GM19328 (cell line): ENCODE measurements at regions not wholly inside any gene's neighbourhood (a gene's known extent, or its start where the extent isn't known, plus 50 kb on each side); places are given as distances from the start of the nearest gene placed in this dataset.

Experiments
- ATAC-seq: cut with Tn5 transposase; IDR thresholded peaks from one replicate; pipeline ENCODE4 v1.9.1; 2021; ENCODE audit warnings: mild to moderate bottlenecking, moderate library complexity; ENCODE audit not compliant: unreplicated experiment

DNA sequence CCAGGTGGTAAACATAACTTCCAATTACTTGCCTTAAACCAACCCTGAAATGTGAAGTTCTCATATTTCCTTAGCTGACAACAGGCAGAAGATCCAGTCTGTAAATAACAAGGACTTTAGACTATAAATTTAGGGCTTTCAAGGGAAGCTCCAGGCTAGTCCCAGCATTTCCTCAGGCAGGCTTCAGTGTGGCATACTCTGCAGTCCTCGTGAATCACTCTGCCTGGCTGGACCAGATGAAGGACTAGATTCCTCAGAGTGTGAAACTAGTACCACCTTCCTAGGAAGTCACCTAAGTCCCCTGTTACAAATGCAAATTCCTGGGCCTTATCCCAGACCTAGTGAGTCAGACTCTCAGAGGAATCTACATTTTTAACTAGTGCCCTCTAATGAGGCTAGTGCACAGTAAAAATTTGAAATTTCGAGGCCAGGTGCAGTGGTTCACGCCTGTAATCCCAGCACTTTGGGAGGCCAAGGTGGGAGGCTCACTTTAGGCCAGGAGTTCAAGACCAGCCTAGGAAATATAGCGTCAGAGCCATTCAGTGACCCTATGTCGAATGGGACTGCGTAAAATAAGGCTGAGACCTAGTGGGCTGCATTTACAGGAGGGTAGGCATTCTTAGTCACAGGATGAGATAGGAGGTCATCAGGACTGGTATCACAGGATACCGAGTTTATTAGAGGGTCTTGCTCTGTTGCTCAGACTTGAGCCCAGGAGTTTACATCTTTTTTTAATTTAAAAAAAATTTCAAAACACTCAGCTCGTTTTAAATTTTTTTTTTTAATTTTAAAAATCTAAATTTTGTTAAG, 279.6 kb upstream of the JARID2 start:
- no peak for ATAC-seq

GRCh38 chr6:14966906-14967711, 278.8 kb upstream of the JARID2 start:
- no peak for ATAC-seq

DNA sequence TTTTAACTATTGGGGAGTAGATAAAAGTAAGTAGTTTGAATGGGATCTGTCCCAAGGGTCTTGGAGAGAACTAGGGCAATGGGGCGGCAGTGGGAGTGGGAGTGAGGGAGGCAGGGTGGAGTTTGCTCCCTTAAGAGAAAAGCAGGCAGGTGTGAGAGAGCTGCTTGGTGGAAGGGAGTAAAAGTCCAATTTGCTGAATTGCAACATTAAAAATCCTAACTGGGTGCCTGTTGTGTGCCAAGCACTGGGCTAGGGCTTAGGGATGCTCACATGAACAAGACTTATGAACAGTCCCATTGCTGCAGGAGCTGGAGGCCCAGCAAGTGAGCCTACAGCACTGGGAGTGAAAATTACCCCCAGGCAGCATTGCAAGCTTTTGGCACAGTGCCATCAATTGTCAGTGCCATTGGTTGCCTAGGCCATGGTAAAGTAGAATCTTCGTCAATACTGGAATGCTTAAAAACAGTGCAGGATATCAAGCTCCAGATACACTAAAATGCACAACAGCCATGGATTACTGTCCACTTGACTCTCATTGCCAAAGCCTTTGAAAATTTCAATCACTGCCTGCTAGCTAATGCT, 277.7 kb upstream of the JARID2 start:
- no peak for ATAC-seq

GRCh38 chr6:14969126-14969525, 276.7 kb upstream of the JARID2 start:
- no peak for ATAC-seq

- ATAC-seq, result no peak
Measured at GRCh38 chr6:14972379-14973067, 273.3 kb upstream of the JARID2 start.

DNA sequence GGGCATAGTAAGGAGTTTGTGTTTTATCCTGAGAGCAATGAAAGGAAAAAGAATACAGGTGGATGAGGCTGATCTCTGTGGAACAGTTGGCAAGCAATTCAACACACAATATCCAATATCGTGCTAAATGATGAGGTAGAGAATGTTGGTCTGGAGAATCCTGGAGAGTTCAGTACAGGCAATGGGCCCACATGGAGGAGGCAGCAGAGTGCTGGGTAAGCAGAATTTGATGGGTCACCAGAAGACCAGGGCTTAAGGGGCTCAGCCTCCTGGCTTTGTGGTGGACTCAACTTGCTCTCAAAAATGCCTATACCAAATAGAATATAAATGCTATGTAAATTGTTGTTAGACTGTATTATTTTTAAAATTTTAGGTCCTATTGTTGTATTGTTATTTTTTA, 271.5 kb upstream of the JARID2 start:
- ATAC-seq, result no peak

DNA sequence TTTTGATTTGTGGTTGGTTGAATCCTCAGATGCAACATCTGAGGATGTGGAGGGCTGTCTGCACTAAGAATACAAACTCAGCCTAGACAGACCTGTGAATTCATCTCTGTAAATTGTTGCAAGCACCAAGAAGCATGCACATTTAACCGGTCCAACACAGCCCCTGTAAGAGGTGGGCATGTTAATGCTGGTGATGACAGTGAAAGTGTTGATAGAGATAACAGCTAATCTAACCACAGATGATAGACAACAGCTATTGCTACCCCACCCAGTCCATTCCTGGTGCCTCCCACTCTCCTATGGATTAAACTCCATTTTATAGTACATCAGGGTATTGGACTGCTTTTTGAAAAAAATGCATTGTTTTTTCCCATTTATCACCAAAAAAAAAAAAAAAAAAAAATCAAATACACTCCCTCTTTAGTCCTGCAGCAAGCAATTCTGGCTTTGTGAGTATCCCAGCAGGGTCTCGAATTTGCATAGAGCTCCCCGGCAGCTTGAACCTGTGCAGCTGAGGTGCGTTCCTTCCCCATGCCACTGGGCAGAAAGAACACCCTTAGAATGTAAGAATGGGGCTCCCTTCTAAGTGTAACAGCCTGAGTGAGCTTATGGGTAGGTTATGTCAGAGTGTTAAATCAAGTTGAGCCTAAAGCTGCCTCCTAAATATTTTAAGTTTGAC, 270.9 kb upstream of the JARID2 start:
- ATAC-seq, result no peak

DNA sequence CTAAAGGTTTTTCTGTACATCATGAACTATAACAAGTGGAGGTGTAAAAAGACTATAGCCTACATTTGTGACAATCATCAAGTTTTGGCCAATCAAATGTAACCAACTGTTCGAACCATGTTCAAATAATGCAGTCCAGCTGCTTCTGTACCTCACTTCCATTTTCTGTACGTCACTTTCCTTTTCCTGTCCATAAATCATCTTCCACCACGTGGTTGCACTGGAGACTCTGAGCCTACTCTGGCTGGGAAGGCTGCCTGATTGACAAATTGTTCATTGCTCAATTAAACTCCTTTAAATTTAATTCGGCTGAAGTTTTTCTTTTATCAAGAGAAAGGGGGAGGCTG, 270.4 kb upstream of the JARID2 start:
- no peak for ATAC-seq

- no peak for ATAC-seq
Measured at GRCh38 chr6:14977747-14978382, 268.0 kb upstream of the JARID2 start.

DNA sequence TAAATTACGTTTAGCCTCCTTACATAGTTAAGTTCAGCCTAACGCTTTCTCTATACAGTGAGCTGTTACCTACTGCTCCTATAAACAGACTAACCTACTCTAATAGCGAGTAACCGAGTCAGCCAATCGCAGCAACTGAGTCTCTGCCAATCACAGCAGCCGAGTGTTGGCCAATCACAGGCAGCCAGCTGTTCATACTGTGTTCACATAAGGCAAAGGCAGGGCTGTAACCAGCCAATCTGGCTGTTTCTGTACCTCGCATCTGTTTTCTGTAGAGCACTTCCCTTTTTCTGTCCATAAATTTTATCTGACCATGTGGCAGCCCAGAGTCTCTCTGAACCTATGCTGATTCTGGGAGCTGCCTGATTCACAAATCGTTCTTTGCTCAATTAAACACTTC, 263.9 kb upstream of the JARID2 start:
- ATAC-seq, result no peak

DNA sequence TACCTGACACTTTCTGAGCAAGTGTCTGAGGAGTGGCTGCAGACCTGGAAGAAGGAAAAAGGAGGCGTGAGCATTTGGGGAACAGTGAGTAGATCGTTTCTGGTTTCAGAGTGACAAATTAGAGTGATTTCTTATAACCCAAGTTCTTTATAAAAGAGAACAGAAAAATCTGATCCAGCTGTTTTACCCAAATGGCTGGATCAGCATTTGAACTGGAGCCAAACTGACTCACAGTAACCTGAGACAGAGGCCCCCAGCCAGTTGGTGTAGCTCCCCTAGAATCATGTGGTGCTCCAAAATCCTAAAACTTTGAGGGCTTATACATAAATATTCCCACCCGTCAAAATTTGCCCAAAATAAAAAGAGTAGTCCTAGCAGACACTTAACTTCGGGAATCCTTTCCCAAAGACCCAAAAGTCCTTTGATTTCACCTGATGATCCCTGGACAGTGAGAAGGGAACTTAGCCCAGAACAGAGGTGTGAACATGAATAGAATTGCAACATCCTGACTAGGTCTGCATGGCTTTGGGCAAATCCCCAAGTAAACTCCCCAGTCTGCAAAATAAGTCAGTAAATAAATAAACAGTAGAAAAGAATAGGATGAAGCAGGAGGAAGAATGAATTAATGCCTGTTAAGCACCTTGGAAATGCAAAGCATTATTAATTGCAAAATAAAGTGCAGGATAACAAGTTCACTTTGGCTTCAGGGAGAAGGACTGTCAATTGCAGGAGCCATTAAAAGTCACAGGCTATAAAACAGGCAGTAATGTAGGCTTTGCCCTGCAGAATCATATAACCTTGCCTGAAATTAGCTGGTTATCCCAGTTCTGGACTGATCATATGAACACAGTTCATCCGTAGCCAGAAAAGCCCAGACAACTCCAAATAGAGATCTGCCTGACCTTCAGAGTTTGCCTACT, 262.0 kb upstream of the JARID2 start:
- no peak for ATAC-seq

DNA sequence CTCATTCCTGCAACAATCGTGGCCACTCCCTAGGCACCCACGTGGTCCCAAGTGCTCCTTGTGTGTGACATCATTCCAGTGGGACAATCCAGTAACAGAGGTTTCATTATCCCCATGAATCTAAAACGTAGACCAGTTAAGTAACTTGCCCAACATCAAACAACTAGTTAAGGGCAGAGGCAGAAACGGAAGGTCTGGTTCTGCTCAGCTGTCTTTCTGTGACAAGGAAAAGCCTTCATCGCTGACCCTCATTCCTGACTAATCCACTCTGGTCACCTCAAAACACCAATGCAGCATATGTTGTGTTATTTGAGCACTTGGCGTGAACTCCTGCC, 261.4 kb upstream of the JARID2 start:
- ATAC-seq, result no peak

DNA sequence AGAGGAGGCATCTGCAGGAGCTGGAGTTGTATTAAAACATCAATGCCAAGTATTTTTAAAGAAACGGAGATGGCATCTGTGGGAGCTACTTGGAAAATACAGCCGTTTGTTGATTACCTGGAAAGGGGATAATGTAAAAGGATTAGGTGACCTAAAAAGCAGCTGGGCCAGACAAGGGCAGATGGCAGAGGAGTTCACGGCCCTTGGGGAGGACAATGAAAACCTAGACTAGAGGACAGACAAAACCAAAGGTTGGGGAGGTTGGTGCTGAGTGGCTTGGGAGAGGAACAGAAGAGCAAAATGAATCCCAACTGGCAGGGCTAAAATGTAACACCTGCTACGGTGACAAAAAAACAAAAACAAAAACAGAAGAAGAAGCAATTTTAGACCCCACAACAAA, 260.5 kb upstream of the JARID2 start:
- no peak for ATAC-seq

GRCh38 chr6:14986370-14986769, 259.5 kb upstream of the JARID2 start:
- ATAC-seq, result no peak

DNA sequence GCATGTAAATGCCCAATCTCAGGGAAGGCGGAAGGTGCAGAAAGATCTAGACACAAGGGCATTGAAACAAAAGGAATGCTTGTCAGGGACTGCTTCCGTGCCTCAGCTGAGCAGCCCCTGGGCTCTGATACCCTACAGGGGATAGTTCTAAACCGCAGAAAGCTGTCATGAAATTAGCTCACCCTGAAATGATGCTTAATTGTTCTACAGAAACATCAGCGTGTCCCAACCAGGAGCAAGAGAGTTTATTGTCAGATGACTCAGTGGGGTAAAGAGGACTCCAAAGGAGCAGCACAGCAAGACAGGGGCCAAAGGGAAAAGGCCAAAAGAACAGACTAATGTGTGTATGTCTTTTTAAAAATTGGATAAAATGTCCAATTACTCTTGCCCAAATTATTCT, 258.4 kb upstream of the JARID2 start:
- no peak for ATAC-seq

- no peak for ATAC-seq
Measured at GRCh38 chr6:14992382-14992781, 253.5 kb upstream of the JARID2 start.

- ATAC-seq, result no peak
Measured at GRCh38 chr6:14995208-14995607, 250.7 kb upstream of the JARID2 start.

- no peak for ATAC-seq
Measured at GRCh38 chr6:14995966-14996602, 249.8 kb upstream of the JARID2 start.

DNA sequence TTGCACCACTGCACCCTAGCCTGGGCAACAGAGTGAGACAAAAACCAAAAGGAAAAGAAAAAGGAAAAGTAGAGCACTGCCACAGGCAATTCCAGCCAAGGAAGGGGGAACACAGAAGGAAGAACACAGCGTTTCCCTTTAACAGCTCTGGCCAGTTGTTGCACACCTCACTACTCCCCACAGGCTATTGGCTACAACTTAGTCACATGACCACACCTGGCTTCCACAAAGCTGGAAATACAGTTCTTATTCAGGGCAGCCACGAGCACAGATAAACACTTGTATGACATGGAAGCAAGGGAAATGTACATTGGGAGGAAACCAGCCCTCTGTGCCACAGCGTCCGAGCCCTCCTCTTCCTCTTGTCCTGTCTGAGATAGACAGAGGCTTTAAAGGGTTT, 249.0 kb upstream of the JARID2 start:
- no peak for ATAC-seq
